ENCODE measurements at regions not wholly inside any gene's neighbourhood (a gene's known extent, or its start where the extent isn't known, plus 50 kb on each side); places are given as distances from the start of the nearest gene placed in this dataset.

- TF ChIP-seq SP1 (IDR thresholded peaks at IDR 0.05) (no peak), BHLHE40 (IDR thresholded peaks at IDR 0.05; ENCODE audit: borderline replicate concordance) (no peak), NFRKB (IDR thresholded peaks at IDR 0.05) (no peak), HDGF (IDR thresholded peaks at IDR 0.05; ENCODE audit: borderline replicate concordance) (no peak), L3MBTL2 (conservative IDR thresholded peaks at IDR 0.05) (no peak), FOXM1 (IDR thresholded peaks at IDR 0.05; ENCODE audit: borderline replicate concordance) (no peak), SUZ12 (IDR thresholded peaks at IDR 0.05) (no peak), ZNF384 (IDR thresholded peaks at IDR 0.05) (no peak), FOXK2 (IDR thresholded peaks at IDR 0.05) (no peak), ELF4 (IDR thresholded peaks at IDR 0.05) (no peak)
- CTCF ChIA-PET = no interaction called here
- no peak for DNase-seq (ENCODE audit: extremely low spot score)
- POLR2A ChIA-PET = no interaction called here
These were observed 382.6 kb downstream of the KCNA4 start for GRCh38 chr11:29634244-29634643.

GRCh38 chr11:29629286-29629685 lies 387.5 kb downstream of the KCNA4 start:
- ChIA-PET POLR2A (no interaction called here), CTCF (no interaction called here)
- TF ChIP-seq CTBP1 (IDR thresholded peaks at IDR 0.05; ENCODE audit: borderline replicate concordance) = no peak
- no peak for TF ChIP-seq SUZ12 (IDR thresholded peaks at IDR 0.05)
- no peak for TF ChIP-seq PKNOX1 (IDR thresholded peaks at IDR 0.05)
- TF ChIP-seq ELF4 (IDR thresholded peaks at IDR 0.05) = no peak
- TF ChIP-seq SP1 (IDR thresholded peaks at IDR 0.05) = no peak
- no peak for TF ChIP-seq LEF1 (IDR thresholded peaks at IDR 0.05; ENCODE audit: borderline replicate concordance)
- TF ChIP-seq FOXM1 (IDR thresholded peaks at IDR 0.05; ENCODE audit: borderline replicate concordance) = no peak
- no peak for TF ChIP-seq ARNT (IDR thresholded peaks at IDR 0.05)
- no peak for TF ChIP-seq HDGF (IDR thresholded peaks at IDR 0.05; ENCODE audit: borderline replicate concordance)
- TF ChIP-seq BHLHE40 (IDR thresholded peaks at IDR 0.05; ENCODE audit: borderline replicate concordance) = no peak
- TF ChIP-seq ZNF384 (IDR thresholded peaks at IDR 0.05) = no peak
- TF ChIP-seq L3MBTL2 (conservative IDR thresholded peaks at IDR 0.05) = no peak
- TF ChIP-seq FOXK2 (IDR thresholded peaks at IDR 0.05) = no peak
- no peak for TF ChIP-seq TARDBP (IDR thresholded peaks at IDR 0.05)
- DNase-seq (ENCODE audit: extremely low spot score) = no peak

GRCh38 chr11:29628609-29629008 lies 388.2 kb downstream of the KCNA4 start:
- CTCF ChIA-PET = no interaction called here
- TF ChIP-seq NFRKB (IDR thresholded peaks at IDR 0.05) (no peak), ARNT (IDR thresholded peaks at IDR 0.05) (no peak), L3MBTL2 (conservative IDR thresholded peaks at IDR 0.05) (no peak), PKNOX1 (IDR thresholded peaks at IDR 0.05) (no peak), FOXK2 (IDR thresholded peaks at IDR 0.05) (no peak), FOXA1 (IDR thresholded peaks at IDR 0.05) (no peak), ELF4 (IDR thresholded peaks at IDR 0.05) (no peak), LEF1 (IDR thresholded peaks at IDR 0.05; ENCODE audit: borderline replicate concordance) (no peak), SUZ12 (IDR thresholded peaks at IDR 0.05) (no peak)
- POLR2A ChIA-PET = no interaction called here
- DNase-seq (ENCODE audit: extremely low spot score) = no peak

GRCh38 chr11:29627541-29627940 lies 389.3 kb downstream of the KCNA4 start:
- TF ChIP-seq SUZ12 (IDR thresholded peaks at IDR 0.05) = no peak
- TF ChIP-seq FOXA1 (IDR thresholded peaks at IDR 0.05) = no peak
- TF ChIP-seq BHLHE40 (IDR thresholded peaks at IDR 0.05; ENCODE audit: borderline replicate concordance) = no peak
- TF ChIP-seq CTBP1 (IDR thresholded peaks at IDR 0.05; ENCODE audit: borderline replicate concordance) = no peak
- TF ChIP-seq LEF1 (IDR thresholded peaks at IDR 0.05; ENCODE audit: borderline replicate concordance) = no peak
- no peak for TF ChIP-seq SP1 (IDR thresholded peaks at IDR 0.05)
- TF ChIP-seq FOXM1 (IDR thresholded peaks at IDR 0.05; ENCODE audit: borderline replicate concordance) = no peak
- no peak for TF ChIP-seq FOXK2 (IDR thresholded peaks at IDR 0.05)
- TF ChIP-seq NFRKB (IDR thresholded peaks at IDR 0.05) = no peak
- no peak for TF ChIP-seq ARNT (IDR thresholded peaks at IDR 0.05)
- no peak for TF ChIP-seq L3MBTL2 (conservative IDR thresholded peaks at IDR 0.05)
- no peak for TF ChIP-seq ZNF384 (IDR thresholded peaks at IDR 0.05)
- no peak for TF ChIP-seq PKNOX1 (IDR thresholded peaks at IDR 0.05)
- TF ChIP-seq HDGF (IDR thresholded peaks at IDR 0.05; ENCODE audit: borderline replicate concordance) = no peak
- TF ChIP-seq TARDBP (IDR thresholded peaks at IDR 0.05) = no peak
- POLR2A ChIA-PET = no interaction called here
- DNase-seq (ENCODE audit: extremely low spot score) = no peak
- CTCF ChIA-PET = no interaction called here

- ChIA-PET POLR2A (no interaction called here), CTCF (no interaction called here)
- TF ChIP-seq HDGF (IDR thresholded peaks at IDR 0.05; ENCODE audit: borderline replicate concordance) = no peak
- TF ChIP-seq L3MBTL2 (conservative IDR thresholded peaks at IDR 0.05) = no peak
- no peak for TF ChIP-seq FOXA1 (IDR thresholded peaks at IDR 0.05)
- TF ChIP-seq TARDBP (IDR thresholded peaks at IDR 0.05) = no peak
- TF ChIP-seq CTBP1 (IDR thresholded peaks at IDR 0.05; ENCODE audit: borderline replicate concordance) = no peak
- TF ChIP-seq PKNOX1 (IDR thresholded peaks at IDR 0.05) = no peak
- no peak for TF ChIP-seq ZNF384 (IDR thresholded peaks at IDR 0.05)
- no peak for TF ChIP-seq FOXK2 (IDR thresholded peaks at IDR 0.05)
- TF ChIP-seq BHLHE40 (IDR thresholded peaks at IDR 0.05; ENCODE audit: borderline replicate concordance) = no peak
- no peak for TF ChIP-seq ARNT (IDR thresholded peaks at IDR 0.05)
- TF ChIP-seq SP1 (IDR thresholded peaks at IDR 0.05) = no peak
- no peak for TF ChIP-seq FOXM1 (IDR thresholded peaks at IDR 0.05; ENCODE audit: borderline replicate concordance)
- TF ChIP-seq LEF1 (IDR thresholded peaks at IDR 0.05; ENCODE audit: borderline replicate concordance) = no peak
- no peak for DNase-seq (ENCODE audit: extremely low spot score)
These were observed 393.6 kb downstream of the KCNA4 start for GRCh38 chr11:29623144-29623722.
